Ishikawa (cell line): ENCODE measurements at regions not wholly inside any gene's neighbourhood (a gene's known extent, or its start where the extent isn't known, plus 50 kb on each side); places are given as distances from the start of the nearest gene placed in this dataset.

Experiments
- CEBPB ChIP-seq: IDR thresholded peaks from 2 replicates; pipeline ENCODE4 v1.6.1; 2012
- CREB1 ChIP-seq: IDR thresholded peaks from 2 replicates; pipeline ENCODE4 v1.6.1; 2012; ENCODE audit warnings: low read depth
- EGR1 ChIP-seq: IDR thresholded peaks from 2 replicates; pipeline ENCODE4 v1.6.1; 2012
- EP300 ChIP-seq: IDR thresholded peaks from 2 replicates; pipeline ENCODE4 v1.6.1; 2012; ENCODE audit warnings: borderline replicate concordance
- FOXM1 ChIP-seq: IDR thresholded peaks from 2 replicates; pipeline ENCODE4 v1.6.1; 2012; ENCODE audit warnings: low read depth, borderline replicate concordance
- MAX ChIP-seq: IDR thresholded peaks from 2 replicates; pipeline ENCODE4 v1.6.1; 2012
- NFIC ChIP-seq: IDR thresholded peaks from 2 replicates; pipeline ENCODE4 v1.6.1; 2012
- RAD21 ChIP-seq: IDR thresholded peaks from 2 replicates; pipeline ENCODE4 v1.6.1; 2012; ENCODE audit warnings: low read depth
- REST ChIP-seq: IDR thresholded peaks from 2 replicates; pipeline ENCODE4 v1.6.1; 2012; ENCODE audit warnings: low read depth, mild to moderate bottlenecking
- TAF1 ChIP-seq: IDR thresholded peaks from 2 replicates; pipeline ENCODE4 v1.6.1; 2012; ENCODE audit warnings: low read depth, mild to moderate bottlenecking
- TCF12 ChIP-seq: IDR thresholded peaks from 2 replicates; pipeline ENCODE4 v1.6.1; 2012; ENCODE audit warnings: low read depth
- TEAD4 ChIP-seq: IDR thresholded peaks from 2 replicates; pipeline ENCODE4 v1.6.1; 2012
- USF1 ChIP-seq: IDR thresholded peaks from 2 replicates; pipeline ENCODE4 v1.6.1; 2012
- YY1 ChIP-seq: IDR thresholded peaks from 2 replicates; pipeline ENCODE4 v1.6.1; 2012; ENCODE audit warnings: low read depth
- ZBTB7A ChIP-seq: IDR thresholded peaks from 2 replicates; pipeline ENCODE4 v1.6.1; 2012; ENCODE audit warnings: low read depth

- TF ChIP-seq RAD21 (no peak), FOXM1 (no peak), CEBPB (no peak), EGR1 (no peak), USF1 (no peak), MAX (no peak), CREB1 (no peak), ZBTB7A (no peak), REST (no peak), NFIC (no peak), TEAD4 (no peak)
Observed at GRCh38 chr16:77067900-77068299, 123.1 kb upstream of the MON1B start.

- no peak for TF ChIP-seq FOXM1
- TF ChIP-seq CREB1, result no peak
- TF ChIP-seq NFIC, result no peak
- no peak for TF ChIP-seq RAD21
- no peak for TF ChIP-seq YY1
- TF ChIP-seq EGR1, result no peak
- TF ChIP-seq EP300, result no peak
- TF ChIP-seq TCF12, result no peak
- TF ChIP-seq MAX, result no peak
- no peak for TF ChIP-seq CEBPB
- no peak for TF ChIP-seq TEAD4
- TF ChIP-seq USF1, result no peak
Observed at GRCh38 chr16:77068402-77068801, 122.6 kb upstream of the MON1B start.

- TF ChIP-seq CREB1 (no peak), RAD21 (no peak), TCF12 (no peak), YY1 (no peak), NFIC (no peak), TAF1 (no peak), FOXM1 (no peak), USF1 (no peak), EGR1 (no peak), EP300 (no peak), TEAD4 (no peak)
Observed at GRCh38 chr16:77069929-77070328, 121.1 kb upstream of the MON1B start.

GRCh38 chr16:77070683-77071082 is 120.3 kb upstream of the MON1B start:
- TF ChIP-seq NFIC, result no peak
- TF ChIP-seq MAX, result no peak
- no peak for TF ChIP-seq ZBTB7A
- no peak for TF ChIP-seq EGR1
- TF ChIP-seq EP300, result no peak
- TF ChIP-seq CREB1, result no peak
- TF ChIP-seq REST, result no peak
- no peak for TF ChIP-seq USF1
- TF ChIP-seq TEAD4, result no peak
- TF ChIP-seq TAF1, result no peak

GRCh38 chr16:77076839-77077238 is 114.2 kb upstream of the MON1B start:
- TF ChIP-seq TCF12, result no peak
- TF ChIP-seq ZBTB7A, result no peak
- TF ChIP-seq EP300, result no peak
- no peak for TF ChIP-seq YY1
- no peak for TF ChIP-seq NFIC
- TF ChIP-seq CREB1, result no peak
- no peak for TF ChIP-seq USF1
- no peak for TF ChIP-seq REST
- TF ChIP-seq EGR1, result no peak
- no peak for TF ChIP-seq RAD21
- no peak for TF ChIP-seq TEAD4
- no peak for TF ChIP-seq FOXM1
- TF ChIP-seq TAF1, result no peak
- TF ChIP-seq CEBPB, result no peak
- TF ChIP-seq MAX, result no peak
